A549 (cell line): ENCODE measurements at regions not wholly inside any gene's neighbourhood (a gene's known extent, or its start where the extent isn't known, plus 50 kb on each side); places are given as distances from the start of the nearest gene placed in this dataset.

Source experiments
- ATAC-seq, 2 experiments: fragments of 200-7000 bp in 1 of 2; fragments of >200 bp in 1 of 2; cut with Nextera tagmentation in 1 of 2; cut with Tn5 transposase in 1 of 2; 3 replicates each; pipeline versions ENCODE4 v1.8.0 to v1.9.1; 2018 to 2020; ENCODE audit warnings: mild to moderate bottlenecking in 1 of 2, moderate library complexity in 1 of 2
- CTCF ChIA-PET: fragments of 300-600 bp; sonication (Branson Sonifier 250); formaldehyde crosslinking; extraction: SDS; loops from one replicate; lab custom pipeline; 2021; ENCODE audit warnings: antibody characterized with exemption, inconsistent platforms; lab: Yijun Ruan, JAX
- POLR2A ChIA-PET: fragments of 350-600 bp; formaldehyde crosslinking; extraction: SDS; loops from one replicate; lab custom pipeline; 2021; ENCODE audit warnings: antibody characterized with exemption, inconsistent platforms; lab: Yijun Ruan, JAX
- DNase-seq, 2 experiments: peaks; one replicate each; pipeline versions ENCODE4 v3.0.0 to v3.0.0-alpha.2; 2011 to 2016; ENCODE audit warnings: low read depth in 1 of 2, low spot score in 1 of 2
- FAIRE-seq: peaks from 2 replicates; lab custom pipeline; 2011; peaks lifted over from hg19 to GRCh38; lab: Jason Lieb, UNC
- H3K27ac ChIP-seq, 2 experiments: fragments of >200 bp; sonication (Bioruptor Twin); formaldehyde crosslinking; 3 replicates each; pipeline ENCODE4 v1.5.1; 2016 to 2017
- H3K4me1 ChIP-seq: fragments of >200 bp; sonication (Bioruptor Twin); formaldehyde crosslinking; 3 replicates; pipeline ENCODE4 v1.6.1; 2016
- H3K4me2 ChIP-seq: fragments of >200 bp; sonication (Bioruptor Twin); formaldehyde crosslinking; 3 replicates; pipeline ENCODE4 v1.6.1; 2016
- H3K4me3 ChIP-seq: fragments of >200 bp; sonication (Bioruptor Twin); formaldehyde crosslinking; 3 replicates; pipeline ENCODE4 v1.5.1; 2016
- H3K9me3 ChIP-seq: fragments of >200 bp; sonication (Bioruptor Twin); formaldehyde crosslinking; 3 replicates; pipeline ENCODE4 v1.6.1; 2016
- CEBPB ChIP-seq, 2 experiments: fragments of >200 bp in 1 of 2; sonication (Bioruptor Twin) in 1 of 2; formaldehyde crosslinking in 1 of 2; IDR thresholded peaks; 2 replicates each; pipeline ENCODE4 v1.6.1; 2012 to 2016
- ESRRA ChIP-seq: fragments of 150-350 bp; IDR thresholded peaks from 2 replicates; pipeline ENCODE4 v1.6.1; 2014; ENCODE audit warnings: mild to moderate bottlenecking, low read length, borderline replicate concordance
- FOSB ChIP-seq: fragments of 250-450 bp; sonication (Bioruptor Pico); IDR thresholded peaks from 2 replicates; pipeline ENCODE4 v1.5.0; 2020; ENCODE audit warnings: mild to moderate bottlenecking, moderate library complexity
- FOSL2 ChIP-seq, 2 experiments: fragments of 450-650 bp in 1 of 2; fragments of >200 bp in 1 of 2; sonication (Bioruptor Twin) in 1 of 2; formaldehyde crosslinking; IDR thresholded peaks; 2 replicates each; pipeline versions ENCODE4 v1.5.0 to v1.6.1; 2016 to 2020; ENCODE audit warnings: mild to moderate bottlenecking in 1 of 2, moderate library complexity in 1 of 2
- FOXS1 ChIP-seq: fragments of 250-450 bp; sonication (Bioruptor Pico); IDR thresholded peaks from 2 replicates; pipeline ENCODE4 v1.5.0; 2020; ENCODE audit warnings: mild to moderate bottlenecking, moderate library complexity
- HEYL ChIP-seq: fragments of 250-450 bp; sonication (Bioruptor Pico); IDR thresholded peaks from 2 replicates; pipeline ENCODE4 v1.8.0; 2021; ENCODE audit warnings: mild to moderate bottlenecking, moderate library complexity
- HOXA7 ChIP-seq: fragments of 250-450 bp; sonication (Bioruptor Pico); IDR thresholded peaks from 2 replicates; pipeline ENCODE4 v1.5.0; 2020; ENCODE audit warnings: mild to moderate bottlenecking, moderate library complexity
- HOXB13 ChIP-seq: fragments of 250-450 bp; sonication (Bioruptor Pico); IDR thresholded peaks from 2 replicates; pipeline ENCODE4 v1.5.0; 2020; ENCODE audit warnings: low read depth, mild to moderate bottlenecking, moderate library complexity
- JUN ChIP-seq, 2 experiments: fragments of >200 bp; sonication (Bioruptor Twin); formaldehyde crosslinking; IDR thresholded peaks; 2 replicates in 1 of 2; 3 replicates in 1 of 2; pipeline ENCODE4 v1.6.1; 2016 to 2017
- MYC ChIP-seq: IDR thresholded peaks from 2 replicates; pipeline ENCODE4 v1.6.1; 2012; ENCODE audit warnings: mild to moderate bottlenecking, inconsistent platforms, low read length, improper control_type of control experiment, borderline replicate concordance
- NFE2L2 ChIP-seq: fragments of 150-350 bp; conservative IDR thresholded peaks from 2 replicates; pipeline ENCODE4 v1.6.1; 2014; ENCODE audit warnings: low read length
- NR3C1 ChIP-seq: fragments of >200 bp; sonication (Bioruptor Twin); formaldehyde crosslinking; IDR thresholded peaks from 3 replicates; pipeline ENCODE4 v1.6.1; 2017
- PHF8 ChIP-seq: fragments of 200-600 bp; sonication (generic); IDR thresholded peaks from 2 replicates; pipeline ENCODE4 v1.6.1; 2016; ENCODE audit warnings: low read depth, mild to moderate bottlenecking, antibody characterized with exemption, moderate library complexity, borderline replicate concordance
- RARB ChIP-seq: fragments of 250-450 bp; sonication (Bioruptor Pico); IDR thresholded peaks from 2 replicates; pipeline ENCODE4 v1.8.0; 2021; ENCODE audit warnings: mild to moderate bottlenecking, moderate library complexity
- RNF2 ChIP-seq: fragments of 200-600 bp; sonication (generic); IDR thresholded peaks from 2 replicates; pipeline ENCODE4 v1.6.1; 2016; ENCODE audit warnings: low read depth, mild to moderate bottlenecking, antibody characterized with exemption, moderate library complexity, borderline replicate concordance
- TFCP2L1 ChIP-seq: fragments of 250-450 bp; sonication (Bioruptor Pico); IDR thresholded peaks from 2 replicates; pipeline ENCODE4 v1.5.0; 2021; ENCODE audit warnings: mild to moderate bottlenecking
- TP53 ChIP-seq: fragments of 250-450 bp; sonication (Bioruptor Pico); IDR thresholded peaks from 2 replicates; pipeline ENCODE4 v1.5.0; 2021; ENCODE audit warnings: mild to moderate bottlenecking, moderate library complexity
- ZNF302 ChIP-seq: fragments of 250-450 bp; sonication (Bioruptor Pico); IDR thresholded peaks from 2 replicates; pipeline ENCODE4 v1.9.0; 2021; ENCODE audit warnings: inconsistent platforms, mild to moderate bottlenecking, moderate library complexity
- ZSCAN20 ChIP-seq: fragments of 250-450 bp; sonication (Bioruptor Pico); IDR thresholded peaks from 2 replicates; pipeline ENCODE4 v1.8.0; 2022; ENCODE audit warnings: mild to moderate bottlenecking, moderate library complexity
- WGBS: methylation state at CpG from one replicate; pipeline ENCODE4 v1.1.6; 2017; ENCODE audit errors: missing lambda C conversion rate; 5-methylcytosine and 5-hydroxymethylcytosine counted together
- TF ChIP-seq, protein P1 (sequence below): IDR thresholded peaks from 2 replicates; pipeline ENCODE4 v1.6.1; 2012; ENCODE audit warnings: low read depth, borderline replicate concordance
- TF ChIP-seq, protein P2 (sequence below): IDR thresholded peaks from 2 replicates; pipeline ENCODE4 v1.6.1; 2012
- TF ChIP-seq, protein P3 (sequence below): fragments of 250-450 bp; sonication (Bioruptor Pico); IDR thresholded peaks from 2 replicates; pipeline ENCODE4 v1.5.0; 2020; ENCODE audit warnings: low read depth, mild to moderate bottlenecking, moderate library complexity
- TF ChIP-seq, protein P4 (sequence below): fragments of 150-350 bp; IDR thresholded peaks from 2 replicates; pipeline ENCODE4 v1.6.1; 2014; ENCODE audit warnings: low read depth, mild to moderate bottlenecking, low read length
- TF ChIP-seq, protein P5 (sequence below): fragments of 450-650 bp; IDR thresholded peaks from 2 replicates; pipeline ENCODE4 v1.6.1; 2014; ENCODE audit warnings: antibody characterized with exemption

DNA sequence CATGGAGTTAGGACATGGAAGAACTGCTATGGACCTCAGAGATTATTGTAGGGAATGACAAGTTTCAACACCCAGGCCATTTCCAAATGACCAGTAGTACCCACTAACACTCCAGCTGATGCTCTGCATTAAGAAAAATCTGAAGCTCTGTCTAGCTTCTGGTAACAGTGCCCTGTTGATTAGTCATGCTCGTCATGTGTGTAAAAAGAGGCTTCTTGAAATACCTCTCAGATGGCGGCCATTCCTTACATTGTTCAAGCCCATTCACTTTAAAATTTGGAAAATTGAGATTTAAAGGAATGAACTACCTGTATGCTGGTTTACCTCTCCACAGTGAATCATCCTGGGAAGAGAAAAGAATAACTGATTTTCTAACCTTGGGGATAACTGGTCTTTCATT is 527.9 kb upstream of the ARGLU1 start:
- POLR2A ChIA-PET = no interaction called here
- 0% methylated on average over 2 of the region's 2 CpGs for WGBS
- no peak overlapping the region for H3K4me3 ChIP-seq
- DNase-seq = no peak
- TF ChIP-seq PHF8 = no peak
- TF ChIP-seq FOXS1 (CRISPR knock-in tag) = no peak
- no peak for TF ChIP-seq HOXB13 (CRISPR knock-in tag)
- TF ChIP-seq NFE2L2 = no peak
- TF ChIP-seq FOSB (CRISPR knock-in tag) = no peak
- no peak for TF ChIP-seq HOXA7
- TF ChIP-seq ZNF302 = no peak
- TF ChIP-seq, protein P1, sequence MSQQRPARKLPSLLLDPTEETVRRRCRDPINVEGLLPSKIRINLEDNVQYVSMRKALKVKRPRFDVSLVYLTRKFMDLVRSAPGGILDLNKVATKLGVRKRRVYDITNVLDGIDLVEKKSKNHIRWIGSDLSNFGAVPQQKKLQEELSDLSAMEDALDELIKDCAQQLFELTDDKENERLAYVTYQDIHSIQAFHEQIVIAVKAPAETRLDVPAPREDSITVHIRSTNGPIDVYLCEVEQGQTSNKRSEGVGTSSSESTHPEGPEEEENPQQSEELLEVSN = no peak
- FAIRE-seq = no peak
- no peak overlapping the region for H3K27ac ChIP-seq
- ATAC-seq = no peak
- no peak overlapping the region for H3K4me2 ChIP-seq
- H3K9me3 ChIP-seq = no peaks in the 10 kb centered on the region
- CTCF ChIA-PET = no interaction called here
- H3K4me1 ChIP-seq = no peaks in the 10 kb centered on the region

DNA sequence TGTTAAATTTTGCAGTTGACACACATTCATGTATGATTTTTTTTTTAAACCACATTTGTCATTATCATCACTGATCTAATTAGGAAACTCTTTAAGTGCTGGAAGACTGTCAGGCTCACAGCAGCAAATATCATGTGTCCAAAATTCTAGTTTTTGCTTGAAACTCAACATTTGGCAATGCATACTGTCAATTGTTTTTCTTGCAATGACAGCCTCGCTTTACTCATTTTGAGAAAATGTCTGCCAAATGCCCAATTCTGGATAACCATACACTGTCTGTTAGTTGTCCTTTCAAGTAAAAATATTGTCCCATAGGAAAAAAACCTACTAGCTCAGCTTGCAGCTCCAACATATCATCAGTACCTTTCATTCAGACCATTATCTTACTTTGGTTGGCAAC is 523.9 kb upstream of the ARGLU1 start:
- WGBS = 4% methylated on average over 1 of the region's 1 CpG
- ChIA-PET POLR2A (no interaction called here), CTCF (no interaction called here)
- no peak for TF ChIP-seq ESRRA
- TF ChIP-seq, protein P2, sequence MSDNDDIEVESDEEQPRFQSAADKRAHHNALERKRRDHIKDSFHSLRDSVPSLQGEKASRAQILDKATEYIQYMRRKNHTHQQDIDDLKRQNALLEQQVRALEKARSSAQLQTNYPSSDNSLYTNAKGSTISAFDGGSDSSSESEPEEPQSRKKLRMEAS = no peak
- ATAC-seq (no peak), FAIRE-seq (no peak), DNase-seq (no peak)
- H3K27ac ChIP-seq = no peak overlapping the region
- H3K9me3 ChIP-seq = no peaks in the 10 kb centered on the region
- H3K4me2 ChIP-seq = no peak overlapping the region
- no peak overlapping the region for H3K4me3 ChIP-seq
- H3K4me1 ChIP-seq = no peaks in the 10 kb centered on the region

DNA sequence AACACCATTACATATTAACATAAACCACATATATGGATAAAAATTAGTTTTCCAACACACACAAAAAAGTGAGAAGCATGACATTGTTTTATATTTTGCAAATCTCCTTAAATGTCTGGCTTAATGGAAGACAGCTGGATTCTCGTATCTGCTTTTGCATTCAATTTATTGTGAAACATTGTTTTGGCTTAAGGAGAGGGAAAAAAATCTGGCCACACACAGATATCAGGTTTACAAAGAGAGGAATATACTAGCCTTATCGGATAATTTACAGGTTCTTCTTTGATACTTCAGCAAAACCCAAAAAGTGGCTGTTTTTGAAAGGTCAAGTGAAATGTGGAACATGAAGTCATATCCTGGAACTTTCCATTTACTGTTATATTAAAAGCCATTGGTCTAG is 523.5 kb upstream of the ARGLU1 start:
- POLR2A ChIA-PET = no interaction called here
- DNase-seq (no peak), FAIRE-seq (no peak), ATAC-seq (no peak)
- TF ChIP-seq JUN (IDR thresholded peaks at IDR 0.05) (no peak), HEYL (CRISPR knock-in tag) (no peak), RARB (CRISPR knock-in tag) (no peak), RNF2 (no peak), TP53 (CRISPR knock-in tag) (no peak), FOSL2 (IDR thresholded peaks at IDR 0.05) (no peak), FOSL2 (CRISPR knock-in tag; IDR thresholded peaks at IDR 0.05) (no peak)
- TF ChIP-seq, protein P1 = no peak
- TF ChIP-seq, protein P2 = no peak
- no peak overlapping the region for H3K4me2 ChIP-seq
- no peaks in the 10 kb centered on the region for H3K9me3 ChIP-seq
- no peak overlapping the region for H3K27ac ChIP-seq
- CTCF ChIA-PET = no interaction called here
- no peaks in the 10 kb centered on the region for H3K4me1 ChIP-seq
- 10% methylated on average over 2 of the region's 2 CpGs for WGBS
- no peak overlapping the region for H3K4me3 ChIP-seq

DNA sequence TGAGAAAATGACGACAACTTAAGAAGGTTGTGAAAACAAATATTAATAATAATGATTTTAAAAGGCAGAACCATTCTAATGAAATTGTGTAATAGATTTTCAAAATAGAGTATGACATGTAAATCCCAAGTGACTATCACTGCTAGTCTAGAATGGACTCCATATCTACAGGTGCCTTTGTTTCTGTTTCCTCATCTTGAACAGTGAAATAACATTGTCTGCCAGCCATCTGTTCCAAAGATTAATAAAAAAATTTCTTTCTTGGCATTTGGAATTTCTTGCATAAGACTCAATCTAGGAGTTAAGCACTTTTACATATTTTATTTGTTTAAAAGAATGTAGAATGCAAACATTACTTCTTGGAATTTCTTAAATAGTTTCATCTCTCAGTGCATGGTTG is 520.1 kb upstream of the ARGLU1 start:
- FAIRE-seq (no peak), ATAC-seq (no peak), DNase-seq (no peak)
- 0% methylated on average over 1 of the region's 1 CpG for WGBS
- CTCF ChIA-PET = no interaction called here
- TF ChIP-seq MYC (no peak), NR3C1 (no peak), CEBPB (IDR thresholded peaks at IDR 0.05) (no peak), TFCP2L1 (CRISPR knock-in tag) (no peak), ZSCAN20 (CRISPR knock-in tag) (no peak)
- TF ChIP-seq, protein P2 = no peak
- TF ChIP-seq, protein P3, sequence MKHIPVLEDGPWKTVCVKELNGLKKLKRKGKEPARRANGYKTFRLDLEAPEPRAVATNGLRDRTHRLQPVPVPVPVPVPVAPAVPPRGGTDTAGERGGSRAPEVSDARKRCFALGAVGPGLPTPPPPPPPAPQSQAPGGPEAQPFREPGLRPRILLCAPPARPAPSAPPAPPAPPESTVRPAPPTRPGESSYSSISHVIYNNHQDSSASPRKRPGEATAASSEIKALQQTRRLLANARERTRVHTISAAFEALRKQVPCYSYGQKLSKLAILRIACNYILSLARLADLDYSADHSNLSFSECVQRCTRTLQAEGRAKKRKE (CRISPR knock-in tag) = no peak
- TF ChIP-seq, protein P4, sequence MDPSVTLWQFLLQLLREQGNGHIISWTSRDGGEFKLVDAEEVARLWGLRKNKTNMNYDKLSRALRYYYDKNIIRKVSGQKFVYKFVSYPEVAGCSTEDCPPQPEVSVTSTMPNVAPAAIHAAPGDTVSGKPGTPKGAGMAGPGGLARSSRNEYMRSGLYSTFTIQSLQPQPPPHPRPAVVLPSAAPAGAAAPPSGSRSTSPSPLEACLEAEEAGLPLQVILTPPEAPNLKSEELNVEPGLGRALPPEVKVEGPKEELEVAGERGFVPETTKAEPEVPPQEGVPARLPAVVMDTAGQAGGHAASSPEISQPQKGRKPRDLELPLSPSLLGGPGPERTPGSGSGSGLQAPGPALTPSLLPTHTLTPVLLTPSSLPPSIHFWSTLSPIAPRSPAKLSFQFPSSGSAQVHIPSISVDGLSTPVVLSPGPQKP = no peak
- TF ChIP-seq, protein P5, sequence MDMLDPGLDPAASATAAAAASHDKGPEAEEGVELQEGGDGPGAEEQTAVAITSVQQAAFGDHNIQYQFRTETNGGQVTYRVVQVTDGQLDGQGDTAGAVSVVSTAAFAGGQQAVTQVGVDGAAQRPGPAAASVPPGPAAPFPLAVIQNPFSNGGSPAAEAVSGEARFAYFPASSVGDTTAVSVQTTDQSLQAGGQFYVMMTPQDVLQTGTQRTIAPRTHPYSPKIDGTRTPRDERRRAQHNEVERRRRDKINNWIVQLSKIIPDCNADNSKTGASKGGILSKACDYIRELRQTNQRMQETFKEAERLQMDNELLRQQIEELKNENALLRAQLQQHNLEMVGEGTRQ = no peak
- POLR2A ChIA-PET = no interaction called here
- Histone ChIP-seq H3K9me3 (no peaks in the 10 kb centered on the region), H3K27ac (no peak overlapping the region), H3K4me3 (no peak overlapping the region), H3K4me2 (no peak overlapping the region), H3K4me1 (no peaks in the 10 kb centered on the region)
